ENCODE measurements at regions not wholly inside any gene's neighbourhood (a gene's known extent, or its start where the extent isn't known, plus 50 kb on each side); places are given as distances from the start of the nearest gene placed in this dataset.

DNA sequence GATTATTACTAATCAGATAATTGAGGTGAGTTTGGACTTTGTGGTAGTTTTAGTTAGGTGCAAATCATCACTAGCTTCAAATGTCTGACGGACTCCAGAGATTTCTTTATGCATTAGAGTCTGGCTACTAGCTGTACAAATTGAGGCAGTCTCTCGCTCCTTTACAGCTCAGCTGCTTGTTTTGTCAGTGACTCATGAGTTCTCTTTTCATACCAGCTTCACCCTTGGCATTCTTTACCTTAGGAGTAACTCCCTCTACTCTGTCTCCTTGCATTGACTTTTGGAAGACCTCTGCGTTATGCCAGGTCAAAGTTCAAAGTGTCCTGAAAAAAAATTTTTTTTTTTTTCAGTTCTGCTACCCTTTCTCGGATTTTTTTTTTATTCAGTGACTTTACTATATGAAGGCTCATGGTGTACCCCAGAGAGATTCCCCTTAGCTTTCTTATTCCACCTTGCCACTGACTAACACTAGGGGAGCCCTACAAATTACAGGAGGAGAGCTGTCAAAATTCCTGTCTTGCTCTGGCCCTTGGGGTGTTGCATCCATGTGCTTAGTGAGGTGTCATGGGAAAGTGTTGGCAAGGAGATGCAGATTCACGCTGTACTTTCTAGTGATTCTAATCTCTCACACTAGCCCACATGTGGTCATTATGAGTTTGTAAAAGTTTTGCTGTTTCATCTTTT is 576.6 kb downstream of the ADGRL2 start:
- H3K4me3 ChIP-seq (ENCODE audit: low read length), result no peak overlapping the region
- no peaks in the 10 kb centered on the region for H3K9me2 ChIP-seq (replicated peaks; ENCODE audit: control insufficient read depth, low read length)
- no peaks in the 10 kb centered on the region for H3F3A ChIP-seq (ENCODE audit: control insufficient read depth, insufficient read depth)
- H4K20me1 ChIP-seq (ENCODE audit: control insufficient read depth, insufficient read depth, low read depth, low read length), result no peaks in the 10 kb centered on the region
- H3K4me2 ChIP-seq (ENCODE audit: low read length), result no peak overlapping the region
- H3K27me3 ChIP-seq (ENCODE audit: control insufficient read depth, low read length), result no peaks in the 10 kb centered on the region
- H3K9me3 ChIP-seq (ENCODE audit: control insufficient read depth, insufficient read depth, low read length), result no peaks in the 10 kb centered on the region; the same call in 1 of the 2 replicates
- H3K4me1 ChIP-seq (ENCODE audit: control insufficient read depth, low read length), result no peaks in the 10 kb centered on the region
- H3K79me2 ChIP-seq (ENCODE audit: control insufficient read depth, low read length), result no peaks in the 10 kb centered on the region
- no peak overlapping the region for H3K27ac ChIP-seq (ENCODE audit: low read depth, low read length)
- no peaks in the 10 kb centered on the region for H3K36me3 ChIP-seq (ENCODE audit: control insufficient read depth, low read length)
- TF ChIP-seq EZH2phosphoT487 (IDR thresholded peaks at IDR 0.05; ENCODE audit: borderline replicate concordance, low read length), result no peak
- TF ChIP-seq, protein P1, sequence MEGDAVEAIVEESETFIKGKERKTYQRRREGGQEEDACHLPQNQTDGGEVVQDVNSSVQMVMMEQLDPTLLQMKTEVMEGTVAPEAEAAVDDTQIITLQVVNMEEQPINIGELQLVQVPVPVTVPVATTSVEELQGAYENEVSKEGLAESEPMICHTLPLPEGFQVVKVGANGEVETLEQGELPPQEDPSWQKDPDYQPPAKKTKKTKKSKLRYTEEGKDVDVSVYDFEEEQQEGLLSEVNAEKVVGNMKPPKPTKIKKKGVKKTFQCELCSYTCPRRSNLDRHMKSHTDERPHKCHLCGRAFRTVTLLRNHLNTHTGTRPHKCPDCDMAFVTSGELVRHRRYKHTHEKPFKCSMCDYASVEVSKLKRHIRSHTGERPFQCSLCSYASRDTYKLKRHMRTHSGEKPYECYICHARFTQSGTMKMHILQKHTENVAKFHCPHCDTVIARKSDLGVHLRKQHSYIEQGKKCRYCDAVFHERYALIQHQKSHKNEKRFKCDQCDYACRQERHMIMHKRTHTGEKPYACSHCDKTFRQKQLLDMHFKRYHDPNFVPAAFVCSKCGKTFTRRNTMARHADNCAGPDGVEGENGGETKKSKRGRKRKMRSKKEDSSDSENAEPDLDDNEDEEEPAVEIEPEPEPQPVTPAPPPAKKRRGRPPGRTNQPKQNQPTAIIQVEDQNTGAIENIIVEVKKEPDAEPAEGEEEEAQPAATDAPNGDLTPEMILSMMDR (IDR thresholded peaks at IDR 0.05; ENCODE audit: low read depth, low read length, poor library complexity, severe bottlenecking), result no peak

DNA sequence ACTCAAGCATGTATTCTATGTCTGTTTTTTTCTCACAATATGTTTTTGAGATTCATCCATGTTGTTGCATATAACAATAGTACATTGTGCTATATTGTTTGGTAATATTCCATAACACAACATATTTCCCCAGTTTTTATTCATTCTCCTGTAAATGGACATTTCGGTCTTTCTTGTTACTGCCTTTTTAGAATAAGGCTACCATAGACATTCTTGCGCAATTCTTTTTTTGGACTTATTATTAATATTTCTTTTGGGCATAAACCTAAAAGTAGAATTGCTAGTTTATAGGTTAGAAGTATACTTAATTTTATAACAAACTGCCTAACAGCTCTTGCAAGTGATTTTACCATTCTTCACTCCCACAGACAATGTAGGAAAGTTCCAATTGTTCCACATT is 573.0 kb downstream of the ADGRL2 start:
- no peaks in the 10 kb centered on the region for H3F3A ChIP-seq (ENCODE audit: control insufficient read depth, insufficient read depth)
- H3K27ac ChIP-seq (ENCODE audit: low read depth, low read length), result no peak overlapping the region
- H3K9me2 ChIP-seq (replicated peaks; ENCODE audit: control insufficient read depth, low read length), result no peaks in the 10 kb centered on the region
- no peaks in the 10 kb centered on the region for H3K4me1 ChIP-seq (ENCODE audit: control insufficient read depth, low read length)
- H3K79me2 ChIP-seq (ENCODE audit: control insufficient read depth, low read length), result no peaks in the 10 kb centered on the region
- H3K4me3 ChIP-seq (ENCODE audit: low read length), result no peak overlapping the region
- no peaks in the 10 kb centered on the region for H3K27me3 ChIP-seq (ENCODE audit: control insufficient read depth, low read length)
- H3K36me3 ChIP-seq (ENCODE audit: control insufficient read depth, low read length), result no peaks in the 10 kb centered on the region
- no peaks in the 10 kb centered on the region; the same call in 1 of the 2 replicates for H3K9me3 ChIP-seq (ENCODE audit: control insufficient read depth, insufficient read depth, low read length)
- no peak overlapping the region for H3K4me2 ChIP-seq (ENCODE audit: low read length)
- TF ChIP-seq, protein P1 (IDR thresholded peaks at IDR 0.05; ENCODE audit: low read depth, low read length, poor library complexity, severe bottlenecking), result no peak
- no peak for TF ChIP-seq EZH2phosphoT487 (IDR thresholded peaks at IDR 0.05; ENCODE audit: borderline replicate concordance, low read length)
- no peaks in the 10 kb centered on the region for H4K20me1 ChIP-seq (ENCODE audit: control insufficient read depth, insufficient read depth, low read depth, low read length)

DNA sequence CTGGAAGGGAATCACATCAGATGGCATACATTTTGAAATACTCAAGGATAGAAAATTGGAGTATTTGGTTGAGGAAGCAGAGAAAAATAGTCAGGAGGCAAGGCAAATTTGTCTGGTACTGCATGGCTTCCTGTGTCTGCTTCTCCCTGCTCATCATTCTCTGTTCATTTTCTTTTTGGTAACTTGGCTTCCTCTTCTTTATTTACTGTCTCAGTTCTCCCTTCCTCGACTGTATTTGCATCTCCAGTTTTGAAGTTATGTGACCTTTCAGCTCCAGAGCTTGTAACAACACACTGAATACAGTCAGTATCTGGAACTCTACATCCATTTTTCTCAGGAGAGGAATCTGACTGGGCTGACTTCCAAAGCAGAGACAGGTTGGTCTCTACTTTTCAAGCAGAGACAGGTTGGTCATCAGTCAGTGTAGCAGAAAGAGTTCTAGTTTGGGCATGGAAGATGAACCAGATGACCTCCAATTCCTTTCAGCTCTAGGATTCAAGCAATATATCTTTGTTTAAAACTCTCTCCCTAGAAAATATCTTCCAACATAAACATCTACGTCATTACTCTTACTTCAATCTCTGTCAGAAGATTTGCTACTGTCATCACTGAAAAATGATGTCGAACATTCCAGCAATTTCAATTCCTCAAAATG is 571.2 kb downstream of the ADGRL2 start:
- H3F3A ChIP-seq (ENCODE audit: control insufficient read depth, insufficient read depth), result no peaks in the 10 kb centered on the region
- H3K4me2 ChIP-seq (ENCODE audit: low read length), result no peak overlapping the region
- H3K9me2 ChIP-seq (replicated peaks; ENCODE audit: control insufficient read depth, low read length), result no peaks in the 10 kb centered on the region
- no peaks in the 10 kb centered on the region for H3K27me3 ChIP-seq (ENCODE audit: control insufficient read depth, low read length)
- no peak overlapping the region for H3K4me3 ChIP-seq (ENCODE audit: low read length)
- no peak overlapping the region for H3K27ac ChIP-seq (ENCODE audit: low read depth, low read length)
- no peaks in the 10 kb centered on the region for H3K4me1 ChIP-seq (ENCODE audit: control insufficient read depth, low read length)
- TF ChIP-seq, protein P1 (IDR thresholded peaks at IDR 0.05; ENCODE audit: low read depth, low read length, poor library complexity, severe bottlenecking), result no peak
- no peak for TF ChIP-seq EZH2phosphoT487 (IDR thresholded peaks at IDR 0.05; ENCODE audit: borderline replicate concordance, low read length)
- H3K79me2 ChIP-seq (ENCODE audit: control insufficient read depth, low read length), result no peaks in the 10 kb centered on the region
- H3K9me3 ChIP-seq (ENCODE audit: control insufficient read depth, insufficient read depth, low read length), result no peaks in the 10 kb centered on the region
- no peaks in the 10 kb centered on the region for H4K20me1 ChIP-seq (ENCODE audit: control insufficient read depth, insufficient read depth, low read depth, low read length)
- no peaks in the 10 kb centered on the region for H3K36me3 ChIP-seq (ENCODE audit: control insufficient read depth, low read length)
